GM12873 (cell line): ENCODE measurements at regions not wholly inside any gene's neighbourhood (a gene's known extent, or its start where the extent isn't known, plus 50 kb on each side); places are given as distances from the start of the nearest gene placed in this dataset.

ENCODE experiments used
- CTCF ChIP-seq: IDR thresholded peaks from 2 replicates; pipeline ENCODE4 v1.5.1; 2012; ENCODE audit warnings: low read depth, mild to moderate bottlenecking, moderate library complexity, low read length, control low read depth; ENCODE audit not compliant: insufficient read depth; ENCODE audit errors: missing control alignments

- TF ChIP-seq CTCF: no peak
These were observed 182.2 kb downstream of the USP12 start for GRCh38 chr13:26989261-26989956.

- no peak for TF ChIP-seq CTCF
These were observed 183.4 kb downstream of the USP12 start for GRCh38 chr13:26988059-26988769.

GRCh38 chr13:26987486-26988013 lies 184.1 kb downstream of the USP12 start:
- TF ChIP-seq CTCF: no peak

GRCh38 chr13:26985285-26985878 lies 186.2 kb downstream of the USP12 start:
- TF ChIP-seq CTCF: peak; percentile 83

GRCh38 chr13:26984337-26984736 lies 187.3 kb downstream of the USP12 start:
- no peak for TF ChIP-seq CTCF

GRCh38 chr13:26983543-26984320 lies 187.9 kb downstream of the USP12 start:
- TF ChIP-seq CTCF: no peak
